IMR-90 (cell line): ENCODE measurements at regions not wholly inside any gene's neighbourhood (a gene's known extent, or its start where the extent isn't known, plus 50 kb on each side); places are given as distances from the start of the nearest gene placed in this dataset.

Experiments used
- ATAC-seq: fragments of 200-7000 bp; cut with Tn5 transposase; 2 replicates; pipeline ENCODE4 v1.9.1; 2020; ENCODE audit warnings: low read depth, mild to moderate bottlenecking, moderate library complexity
- BruUV-seq: library from RNA; stranded (reverse); fragments of 400-500 nt; replicated peaks from 2 replicates; lab custom pipeline; 2021; lab: Mats Ljungman, UMichigan
- CTCF ChIA-PET: fragments of 300-600 bp; formaldehyde crosslinking; extraction: SDS; loops from one replicate; lab custom pipeline; 2021; ENCODE audit warnings: antibody characterized with exemption; lab: Yijun Ruan, JAX
- POLR2A ChIA-PET: fragments of 300-600 bp; sonication (Branson Sonifier 250); formaldehyde crosslinking; loops from one replicate; lab custom pipeline; 2022; ENCODE audit warnings: antibody characterized with exemption; ENCODE audit not compliant: unreplicated experiment; lab: Charles Lee
- DNase-seq: peaks from one replicate; pipeline ENCODE4 v3.0.0; 2013
- H2AFZ ChIP-seq: replicated peaks from 2 replicates; pipeline ENCODE3; 2013; ENCODE audit warnings: low read length, mild to moderate bottlenecking; ENCODE audit not compliant: poor library complexity
- H2AK5ac ChIP-seq: 2 replicates; pipeline ENCODE4 v1.6.1; 2013; ENCODE audit warnings: low read depth, low read length, inconsistent platforms
- H2AK9ac ChIP-seq: replicated peaks from 2 replicates; pipeline ENCODE3; 2013; ENCODE audit warnings: mild to moderate bottlenecking, low read depth, low read length, moderate library complexity; ENCODE audit not compliant: poor library complexity
- H2BK120ac ChIP-seq: 2 replicates; pipeline ENCODE4 v1.6.1; 2013; ENCODE audit warnings: low read depth, low read length, inconsistent platforms
- H2BK15ac ChIP-seq: 3 replicates; pipeline ENCODE4 v1.6.1; 2013; ENCODE audit warnings: low read depth, low read length, inconsistent platforms
- H2BK20ac ChIP-seq: 2 replicates; pipeline ENCODE4 v1.6.1; 2013; ENCODE audit warnings: low read depth, mild to moderate bottlenecking, inconsistent platforms, low read length, moderate library complexity
- H2BK5ac ChIP-seq: 2 replicates; pipeline ENCODE4 v1.6.1; 2013; ENCODE audit warnings: mild to moderate bottlenecking, low read depth, low read length, inconsistent platforms; ENCODE audit not compliant: poor library complexity, severe bottlenecking
- H3K14ac ChIP-seq: replicated peaks from 2 replicates; pipeline ENCODE4 v1.6.1; 2013; ENCODE audit warnings: low read depth, low read length, inconsistent platforms
- H3K18ac ChIP-seq: 2 replicates; pipeline ENCODE4 v1.6.1; 2013; ENCODE audit warnings: low read depth, low read length, control low read depth
- H3K23ac ChIP-seq: 2 replicates; pipeline ENCODE4 v1.6.1; 2013; ENCODE audit warnings: low read depth, low read length, inconsistent platforms
- H3K27ac ChIP-seq: 2 replicates; pipeline ENCODE4 v1.5.1; 2013; ENCODE audit warnings: mild to moderate bottlenecking, control low read depth, low read length; ENCODE audit not compliant: insufficient read depth
- H3K27me3 ChIP-seq: 2 replicates; pipeline ENCODE4 v1.6.1; 2013; ENCODE audit warnings: low read length; ENCODE audit not compliant: control insufficient read depth, insufficient read depth
- H3K36me3 ChIP-seq: 2 replicates; pipeline ENCODE4 v1.6.1; 2013; ENCODE audit warnings: low read length, mixed read lengths; ENCODE audit not compliant: control insufficient read depth, insufficient read depth
- H3K4ac ChIP-seq: 2 replicates; pipeline ENCODE4 v1.6.1; 2013; ENCODE audit warnings: low read depth, low read length, inconsistent platforms
- H3K4me1 ChIP-seq: 2 replicates; pipeline ENCODE4 v1.6.1; 2013; ENCODE audit warnings: low read length, mixed read lengths; ENCODE audit not compliant: control insufficient read depth, insufficient read depth
- H3K4me2 ChIP-seq: 2 replicates; pipeline ENCODE4 v1.6.1; 2013; ENCODE audit warnings: low read depth, mild to moderate bottlenecking, control low read depth, low read length, moderate library complexity
- H3K4me3 ChIP-seq: 2 replicates; pipeline ENCODE4 v1.5.1; 2013; ENCODE audit warnings: low read depth, mild to moderate bottlenecking, control low read depth, low read length, moderate library complexity; ENCODE audit not compliant: insufficient read depth
- H3K56ac ChIP-seq: 2 replicates; pipeline ENCODE4 v1.6.1; 2013; ENCODE audit warnings: low read length, inconsistent platforms; ENCODE audit not compliant: insufficient read depth; ENCODE audit errors: extremely low read depth
- H3K79me1 ChIP-seq, 2 experiments: 2 replicates each; pipeline ENCODE4 v1.6.1; 2013; ENCODE audit warnings: low read length in 2 of 2, inconsistent platforms in 1 of 2, low read depth in 1 of 2
- H3K9ac ChIP-seq: 2 replicates; pipeline ENCODE4 v1.6.1; 2013; ENCODE audit warnings: low read depth, low read length, control low read depth
- H3K9me1 ChIP-seq: 2 replicates; pipeline ENCODE4 v1.6.1; 2013; ENCODE audit warnings: low read length, inconsistent platforms; ENCODE audit not compliant: insufficient read depth
- H3K9me3 ChIP-seq: 2 replicates; pipeline ENCODE4 v1.6.1; 2013; ENCODE audit warnings: low read length; ENCODE audit not compliant: control insufficient read depth, insufficient read depth
- H4K20me1 ChIP-seq: 2 replicates; pipeline ENCODE4 v1.6.1; 2013; ENCODE audit warnings: low read length, inconsistent platforms; ENCODE audit not compliant: insufficient read depth
- H4K5ac ChIP-seq: 2 replicates; pipeline ENCODE4 v1.6.1; 2013; ENCODE audit warnings: mild to moderate bottlenecking, low read depth, low read length, control low read depth
- H4K8ac ChIP-seq, 2 experiments: 2 replicates each; pipeline ENCODE4 v1.6.1; 2013; ENCODE audit warnings: low read depth in 2 of 2, low read length in 2 of 2, control low read depth in 1 of 2, inconsistent platforms in 1 of 2
- H4K91ac ChIP-seq: 2 replicates; pipeline ENCODE4 v1.6.1; 2013; ENCODE audit warnings: low read depth, low read length, inconsistent platforms; ENCODE audit not compliant: insufficient read depth
- BHLHE40 ChIP-seq: fragments of 150-350 bp; IDR thresholded peaks from 2 replicates; pipeline ENCODE4 v1.6.1; 2016; ENCODE audit warnings: mild to moderate bottlenecking, low read depth, low read length
- CEBPB ChIP-seq: IDR thresholded peaks from 2 replicates; pipeline ENCODE4 v1.6.1; 2012; ENCODE audit warnings: low read depth, low read length, improper control_type of control experiment
- CHD1 ChIP-seq: IDR thresholded peaks from 2 replicates; pipeline ENCODE4 v1.6.1; 2012; ENCODE audit warnings: low read depth, low read length, improper control_type of control experiment
- FOS ChIP-seq: fragments of 150-350 bp; IDR thresholded peaks from 2 replicates; pipeline ENCODE4 v1.6.1; 2016; ENCODE audit warnings: low read depth, low read length
- MAFK ChIP-seq: IDR thresholded peaks from 2 replicates; pipeline ENCODE4 v1.6.1; 2012; ENCODE audit warnings: low read depth, low read length, improper control_type of control experiment
- NFE2L2 ChIP-seq: fragments of 150-350 bp; IDR thresholded peaks from 2 replicates; pipeline ENCODE4 v1.6.1; 2016; ENCODE audit warnings: low read depth, mild to moderate bottlenecking, low read length
- POLR2A ChIP-seq: IDR thresholded peaks from 2 replicates; pipeline ENCODE4 v1.6.1; 2012; ENCODE audit warnings: mild to moderate bottlenecking, low read depth, low read length
- RAD21 ChIP-seq: IDR thresholded peaks from 2 replicates; pipeline ENCODE4 v1.6.1; 2012; ENCODE audit warnings: low read length, improper control_type of control experiment
- RFX5 ChIP-seq: IDR thresholded peaks from 2 replicates; pipeline ENCODE4 v1.8.0; 2012; ENCODE audit warnings: low read depth, mild to moderate bottlenecking, low read length, moderate library complexity
- SMC3 ChIP-seq: fragments of 150-350 bp; IDR thresholded peaks from 2 replicates; pipeline ENCODE4 v1.6.1; 2016; ENCODE audit warnings: low read depth, mild to moderate bottlenecking, antibody characterized with exemption, low read length, moderate library complexity
- WGBS, 2 experiments: methylation state at CpG; one replicate each; pipeline versions ENCODE4 v1.1.5 to v1.1.7; 2013; ENCODE audit warnings: missing lambda C conversion rate in 2 of 2; ENCODE audit not compliant: insufficient read length in 1 of 2; ENCODE audit errors: extremely low coverage in 2 of 2; 5-methylcytosine and 5-hydroxymethylcytosine counted together
- dilution Hi-C: fragments of 300-500 bp; cut with HindIII; formaldehyde crosslinking; loops from one replicate; pipeline ENCODE4 v1.14.3; 2018; ENCODE audit warnings: low sequenced_read_pairs; ENCODE audit not compliant: unreplicated experiment
- in situ Hi-C: fragments of 300-500 bp; cut with MboI; formaldehyde crosslinking; loops from 3 replicates; pipeline ENCODE4 v1.14.3; 2019; ENCODE audit warnings: low sequenced_read_pairs, inconsistent platforms, mixed read lengths
- intact Hi-C: fragments of 100-400 bp; cut with micrococcal nuclease; formaldehyde crosslinking; loops from 2 replicates; pipeline ENCODE4 v1.10.0; 2022
- TF ChIP-seq, protein P1 (sequence below): fragments of 150-350 bp; IDR thresholded peaks from 2 replicates; pipeline ENCODE4 v1.6.1; 2017; ENCODE audit warnings: mild to moderate bottlenecking, antibody characterized with exemption, low read length, low read depth
- TF ChIP-seq, protein P2 (sequence below): fragments of 150-350 bp; IDR thresholded peaks from 2 replicates; pipeline ENCODE4 v1.6.1; 2016; ENCODE audit warnings: low read depth, mild to moderate bottlenecking, low read length, moderate library complexity, borderline replicate concordance

DNA sequence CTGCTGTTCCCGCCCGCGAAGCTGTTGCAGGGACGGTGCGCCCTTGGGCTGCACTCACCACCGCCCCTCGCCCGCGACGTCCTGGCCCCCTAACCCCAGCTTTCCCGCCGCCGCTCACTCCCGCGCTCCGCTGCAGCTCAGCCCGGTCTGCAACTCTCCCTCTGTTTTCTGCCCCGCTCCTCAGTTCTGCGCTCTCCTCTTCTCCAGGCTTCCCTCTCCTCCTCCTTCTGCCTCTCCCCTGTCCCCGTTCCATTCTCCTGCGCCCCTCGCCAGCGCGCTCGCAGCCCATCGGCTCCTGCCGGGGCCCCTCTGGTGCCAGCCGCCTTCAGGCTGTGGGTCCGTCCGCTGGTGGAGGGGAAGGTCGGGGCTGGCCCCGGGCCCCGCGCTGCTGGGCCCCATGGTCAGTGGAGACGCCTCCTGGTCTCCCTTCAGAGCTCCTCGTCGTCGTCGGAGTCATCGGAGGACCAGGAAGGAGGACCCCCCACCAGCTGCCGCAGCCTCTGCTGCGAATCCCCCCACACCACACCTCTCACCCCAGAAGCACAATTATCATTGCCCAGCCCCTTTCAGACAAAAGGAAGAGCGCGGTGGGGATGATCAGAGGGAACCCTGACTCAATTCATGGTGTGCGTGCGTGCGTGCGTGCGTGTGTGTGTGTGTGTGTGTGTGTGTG, 223.2 kb upstream of the FOXF1 start:
- TF ChIP-seq FOS (no peak), RFX5 (no peak), POLR2A (no peak), BHLHE40 (no peak), CHD1 (no peak), CEBPB (no peak), SMC3 (no peak), RAD21 (no peak), NFE2L2 (no peak), MAFK (no peak)
- TF ChIP-seq, protein P1, sequence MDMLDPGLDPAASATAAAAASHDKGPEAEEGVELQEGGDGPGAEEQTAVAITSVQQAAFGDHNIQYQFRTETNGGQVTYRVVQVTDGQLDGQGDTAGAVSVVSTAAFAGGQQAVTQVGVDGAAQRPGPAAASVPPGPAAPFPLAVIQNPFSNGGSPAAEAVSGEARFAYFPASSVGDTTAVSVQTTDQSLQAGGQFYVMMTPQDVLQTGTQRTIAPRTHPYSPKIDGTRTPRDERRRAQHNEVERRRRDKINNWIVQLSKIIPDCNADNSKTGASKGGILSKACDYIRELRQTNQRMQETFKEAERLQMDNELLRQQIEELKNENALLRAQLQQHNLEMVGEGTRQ = no peak
- TF ChIP-seq, protein P2, sequence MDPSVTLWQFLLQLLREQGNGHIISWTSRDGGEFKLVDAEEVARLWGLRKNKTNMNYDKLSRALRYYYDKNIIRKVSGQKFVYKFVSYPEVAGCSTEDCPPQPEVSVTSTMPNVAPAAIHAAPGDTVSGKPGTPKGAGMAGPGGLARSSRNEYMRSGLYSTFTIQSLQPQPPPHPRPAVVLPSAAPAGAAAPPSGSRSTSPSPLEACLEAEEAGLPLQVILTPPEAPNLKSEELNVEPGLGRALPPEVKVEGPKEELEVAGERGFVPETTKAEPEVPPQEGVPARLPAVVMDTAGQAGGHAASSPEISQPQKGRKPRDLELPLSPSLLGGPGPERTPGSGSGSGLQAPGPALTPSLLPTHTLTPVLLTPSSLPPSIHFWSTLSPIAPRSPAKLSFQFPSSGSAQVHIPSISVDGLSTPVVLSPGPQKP = no peak
- DNase-seq (no peak), ATAC-seq (no peak)
- peaks cover 5% of the 10 kb centered on the region; the same call in 1 of the 2 replicates for H3K4me1 ChIP-seq
- H3K14ac ChIP-seq = no peak overlapping the region
- no peak overlapping the region for H3K56ac ChIP-seq
- H3K79me1 ChIP-seq = peaks cover 0 to under 1% of the 10 kb centered on the region in 2 experiments; a peak in 1 of 4 replicates
- dilution Hi-C loops (no loop called here), in situ Hi-C loops (no loop called here), intact Hi-C loops (no loop called here)
- H3K18ac ChIP-seq = no peak overlapping the region
- 0 out of 3 replicates have a peak overlapping the region, but pooled peaks have one; percentile 80 for H2BK15ac ChIP-seq
- H2BK120ac ChIP-seq = 0 out of 2 replicates have a peak overlapping the region, but pooled peaks have one; percentile 40
- no peak overlapping the region for H3K9ac ChIP-seq
- no peak overlapping the region for H3K4me3 ChIP-seq
- ChIA-PET CTCF (no interaction called here), POLR2A (no interaction called here)
- H4K20me1 ChIP-seq = no peaks in the 10 kb centered on the region
- H3K9me1 ChIP-seq = peaks cover 2% of the 10 kb centered on the region; the same call in 1 of the 2 replicates
- no peak overlapping the region for H2AK5ac ChIP-seq
- no peak overlapping the region for H2AFZ ChIP-seq
- H3K23ac ChIP-seq = no peak overlapping the region
- H4K91ac ChIP-seq = 0 out of 2 replicates have a peak overlapping the region, but pooled peaks have one; percentile 50
- no peak overlapping the region for H2BK20ac ChIP-seq
- peak overlapping the region; percentile 47 for H3K4ac ChIP-seq
- H4K8ac ChIP-seq = no peak overlapping the region
- 68% methylated on average over 12 of the region's 49 CpGs; no CpG with 5 or more reads in 1 of the 2 experiments for WGBS, 2 experiments
- no TSS peak for BruUV-seq
- peaks cover 6% of the 10 kb centered on the region for H3K27me3 ChIP-seq
- no peak overlapping the region for H3K27ac ChIP-seq
- H3K9me3 ChIP-seq = no peaks in the 10 kb centered on the region
- no peak overlapping the region for H2AK9ac ChIP-seq
- no peak overlapping the region for H4K5ac ChIP-seq
- H3K36me3 ChIP-seq = no peaks in the 10 kb centered on the region
- H2BK5ac ChIP-seq = no peak overlapping the region
- H3K4me2 ChIP-seq = no peak overlapping the region
